Upper lobe of left lung (tissue), 4 donors: ENCODE measurements at regions not wholly inside any gene's neighbourhood (a gene's known extent, or its start where the extent isn't known, plus 50 kb on each side); places are given as distances from the start of the nearest gene placed in this dataset.

Source experiments
- POLR2A ChIP-seq, 4 donors: fragments of 450-650 bp; IDR thresholded peaks; one replicate each; pipeline ENCODE4 v1.5.1; 2016 to 2017; ENCODE audit warnings: antibody characterized with exemption in 4 of 4, mild to moderate bottlenecking in 2 of 4
- TF ChIP-seq, protein P1 (sequence below), 6 experiments: fragments of 450-650 bp in 4 of 6; fragments of 200-600 bp in 2 of 6; sonication (generic) in 2 of 6; IDR thresholded peaks; one replicate each; pipeline ENCODE4 v1.5.1; 2016 to 2019; ENCODE audit warnings: antibody characterized with exemption in 6 of 6

DNA sequence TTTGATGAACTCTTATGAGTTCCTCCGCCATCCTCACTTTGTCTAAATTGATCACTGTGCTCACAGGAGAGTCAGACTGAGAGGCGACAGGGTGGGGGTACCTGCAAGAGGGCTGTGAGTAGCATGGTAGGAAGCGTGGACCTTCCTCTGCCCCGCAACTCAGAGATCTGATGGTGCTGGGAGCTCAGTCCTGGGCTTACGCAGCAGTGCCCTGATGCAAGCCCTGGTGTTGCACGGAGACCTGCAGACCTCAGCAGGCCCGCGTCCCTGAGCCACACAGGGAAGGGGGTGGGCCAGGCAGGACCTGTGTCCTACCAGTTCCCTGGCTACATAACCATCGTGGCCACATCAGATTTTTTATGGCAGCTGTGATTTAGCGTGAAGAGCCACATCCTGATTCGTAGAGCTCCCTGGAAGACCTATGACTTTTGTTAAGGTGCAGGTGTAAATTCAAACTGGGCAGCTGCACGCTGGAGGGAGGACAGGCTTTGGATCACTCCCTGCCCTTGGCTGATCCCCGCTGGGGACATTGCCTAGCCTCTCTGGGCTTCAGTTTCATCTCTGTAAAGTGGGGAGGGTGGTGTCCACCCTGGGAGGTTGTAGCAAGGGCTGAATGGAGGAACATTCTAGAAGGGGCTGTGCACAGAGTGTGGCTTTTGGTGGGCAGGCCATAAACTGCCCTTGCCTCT lies 176.1 kb downstream of the KLF13 start:
- TF ChIP-seq POLR2A (IDR thresholded peaks at IDR 0.05) = no peak
- TF ChIP-seq, protein P1, sequence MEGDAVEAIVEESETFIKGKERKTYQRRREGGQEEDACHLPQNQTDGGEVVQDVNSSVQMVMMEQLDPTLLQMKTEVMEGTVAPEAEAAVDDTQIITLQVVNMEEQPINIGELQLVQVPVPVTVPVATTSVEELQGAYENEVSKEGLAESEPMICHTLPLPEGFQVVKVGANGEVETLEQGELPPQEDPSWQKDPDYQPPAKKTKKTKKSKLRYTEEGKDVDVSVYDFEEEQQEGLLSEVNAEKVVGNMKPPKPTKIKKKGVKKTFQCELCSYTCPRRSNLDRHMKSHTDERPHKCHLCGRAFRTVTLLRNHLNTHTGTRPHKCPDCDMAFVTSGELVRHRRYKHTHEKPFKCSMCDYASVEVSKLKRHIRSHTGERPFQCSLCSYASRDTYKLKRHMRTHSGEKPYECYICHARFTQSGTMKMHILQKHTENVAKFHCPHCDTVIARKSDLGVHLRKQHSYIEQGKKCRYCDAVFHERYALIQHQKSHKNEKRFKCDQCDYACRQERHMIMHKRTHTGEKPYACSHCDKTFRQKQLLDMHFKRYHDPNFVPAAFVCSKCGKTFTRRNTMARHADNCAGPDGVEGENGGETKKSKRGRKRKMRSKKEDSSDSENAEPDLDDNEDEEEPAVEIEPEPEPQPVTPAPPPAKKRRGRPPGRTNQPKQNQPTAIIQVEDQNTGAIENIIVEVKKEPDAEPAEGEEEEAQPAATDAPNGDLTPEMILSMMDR (IDR thresholded peaks at IDR 0.05) = no peak
